Mammary epithelial cell (primary cell): ENCODE measurements at regions not wholly inside any gene's neighbourhood (a gene's known extent, or its start where the extent isn't known, plus 50 kb on each side); places are given as distances from the start of the nearest gene placed in this dataset.

Experiments
- EZH2 ChIP-seq: IDR thresholded peaks from 2 replicates; pipeline ENCODE4 v1.6.1; 2012; ENCODE audit warnings: low read length, inconsistent platforms, borderline replicate concordance
- TF ChIP-seq, protein P1 (sequence below), 2 donors: IDR thresholded peaks in 1 of 2; conservative IDR thresholded peaks in 1 of 2; 2 replicates each; pipeline ENCODE4 v1.5.1; 2011 to 2012; ENCODE audit warnings: inconsistent platforms in 2 of 2, low read length in 2 of 2, mild to moderate bottlenecking in 2 of 2, control low read depth in 1 of 2, low read depth in 1 of 2; ENCODE audit not compliant: insufficient read depth in 1 of 2; ENCODE audit errors: extremely low read depth in 1 of 2

DNA sequence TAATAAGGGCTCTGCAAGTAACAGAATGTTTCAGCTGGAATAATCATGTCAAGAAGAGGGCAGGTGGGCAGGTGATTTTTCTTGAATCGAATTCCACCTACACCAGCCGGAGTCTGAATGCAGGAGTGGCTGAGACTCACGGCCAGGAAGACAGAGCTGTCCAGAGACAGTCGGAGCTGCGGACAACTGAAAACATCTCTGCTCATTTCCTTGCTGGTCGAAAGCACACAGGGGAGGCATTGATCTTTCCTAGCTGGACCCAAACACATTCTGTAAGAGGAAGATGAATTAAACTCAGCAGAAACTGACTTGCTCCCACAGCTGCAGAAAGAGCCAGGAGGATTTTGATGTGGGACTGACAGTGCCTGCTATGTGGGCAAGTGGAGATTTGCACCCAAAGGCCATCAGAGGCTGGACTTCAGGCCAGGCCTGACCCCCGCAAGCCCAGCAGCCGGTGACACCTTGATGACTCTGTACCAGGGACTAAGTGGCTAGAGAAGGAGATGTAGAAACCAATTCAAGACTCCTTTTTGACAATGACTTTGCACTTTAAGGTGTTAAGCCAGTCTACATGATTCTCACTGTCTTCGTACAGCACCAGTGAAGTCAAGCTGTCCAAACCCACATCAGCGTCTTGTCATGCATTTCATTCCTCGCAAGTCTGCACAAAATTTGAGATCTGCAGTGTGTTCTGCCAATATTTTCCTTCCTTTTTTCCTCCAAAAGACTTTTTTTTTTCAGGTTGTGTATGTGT lies 169.4 kb downstream of the TEX36 start:
- TF ChIP-seq, protein P1, sequence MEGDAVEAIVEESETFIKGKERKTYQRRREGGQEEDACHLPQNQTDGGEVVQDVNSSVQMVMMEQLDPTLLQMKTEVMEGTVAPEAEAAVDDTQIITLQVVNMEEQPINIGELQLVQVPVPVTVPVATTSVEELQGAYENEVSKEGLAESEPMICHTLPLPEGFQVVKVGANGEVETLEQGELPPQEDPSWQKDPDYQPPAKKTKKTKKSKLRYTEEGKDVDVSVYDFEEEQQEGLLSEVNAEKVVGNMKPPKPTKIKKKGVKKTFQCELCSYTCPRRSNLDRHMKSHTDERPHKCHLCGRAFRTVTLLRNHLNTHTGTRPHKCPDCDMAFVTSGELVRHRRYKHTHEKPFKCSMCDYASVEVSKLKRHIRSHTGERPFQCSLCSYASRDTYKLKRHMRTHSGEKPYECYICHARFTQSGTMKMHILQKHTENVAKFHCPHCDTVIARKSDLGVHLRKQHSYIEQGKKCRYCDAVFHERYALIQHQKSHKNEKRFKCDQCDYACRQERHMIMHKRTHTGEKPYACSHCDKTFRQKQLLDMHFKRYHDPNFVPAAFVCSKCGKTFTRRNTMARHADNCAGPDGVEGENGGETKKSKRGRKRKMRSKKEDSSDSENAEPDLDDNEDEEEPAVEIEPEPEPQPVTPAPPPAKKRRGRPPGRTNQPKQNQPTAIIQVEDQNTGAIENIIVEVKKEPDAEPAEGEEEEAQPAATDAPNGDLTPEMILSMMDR (conservative IDR thresholded peaks at IDR 0.05 in 1 of 2, IDR thresholded peaks at IDR 0.05 in 1 of 2; ENCODE audit: extremely low read depth in 1 of 2, insufficient read depth in 1 of 2, low read depth in 1 of 2, low read length in 2 of 2) = no peak
- TF ChIP-seq EZH2 = no peak
